ENCODE measurements at regions not wholly inside any gene's neighbourhood (a gene's known extent, or its start where the extent isn't known, plus 50 kb on each side); places are given as distances from the start of the nearest gene placed in this dataset.
A peak's percentile ranks its signal among the peaks of the same experiment; 100 is the strongest.

GRCh38 chr14:39912192-39913100, 480.2 kb upstream of the FBXO33 start:
- DNase-seq, result no peak

- DNase-seq, result no peak
These were observed 465.4 kb upstream of the FBXO33 start for GRCh38 chr14:39897657-39898056.

DNA sequence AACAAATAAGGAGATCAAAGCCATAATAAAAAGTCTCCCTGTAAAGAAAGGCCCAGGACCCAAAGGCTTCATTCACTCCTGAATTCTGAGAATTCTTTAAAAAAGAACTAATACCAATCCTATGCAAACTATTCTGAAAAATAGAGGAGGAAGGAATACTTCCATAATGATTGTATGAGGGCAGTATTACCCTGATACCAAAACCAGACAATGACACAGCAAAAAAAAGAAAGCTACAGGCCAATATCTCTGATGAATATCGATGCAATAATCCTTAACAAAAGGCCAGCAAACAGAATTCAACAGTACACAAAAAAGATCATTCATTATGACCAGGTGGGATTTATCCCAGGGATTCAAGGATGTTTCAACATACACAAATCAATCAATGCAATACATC, 457.8 kb upstream of the FBXO33 start:
- no peak for DNase-seq

DNA sequence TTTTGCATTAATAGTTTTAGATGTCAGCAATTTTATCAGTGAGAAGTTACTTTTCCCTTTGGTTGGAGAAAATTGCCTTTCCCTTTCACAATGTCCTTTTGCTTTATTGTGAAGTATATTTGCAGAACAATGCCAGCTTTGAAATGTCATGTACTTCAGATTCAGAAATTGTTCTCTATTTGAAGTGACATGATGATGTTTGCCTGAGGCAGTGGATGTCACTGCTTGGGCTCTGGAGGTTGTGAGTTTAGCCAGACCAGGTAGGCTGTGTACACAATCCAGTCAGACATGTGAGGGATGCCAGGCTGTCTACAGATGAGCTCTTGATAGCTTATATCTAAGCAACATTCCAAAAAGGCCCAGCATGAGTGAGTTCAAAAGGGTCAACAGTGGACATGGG, 451.9 kb upstream of the FBXO33 start:
- DNase-seq, result no peak

DNA sequence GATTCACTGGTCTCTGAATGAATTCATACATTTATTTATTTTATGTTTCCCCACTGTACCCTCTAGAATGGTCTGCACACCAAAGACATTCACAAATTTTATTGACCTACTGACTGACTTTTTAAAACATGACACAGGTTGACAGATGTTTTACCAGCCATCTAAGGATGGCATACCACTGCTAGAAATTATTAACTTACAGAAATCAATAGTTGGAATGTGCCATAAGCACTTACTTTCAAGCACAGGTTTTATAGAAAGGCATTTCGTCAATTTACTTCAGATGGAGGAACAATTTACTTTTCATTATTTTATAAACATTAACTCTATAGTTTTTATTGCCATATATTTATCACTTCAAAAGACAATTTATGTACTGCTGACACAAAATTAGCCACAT, 448.7 kb upstream of the FBXO33 start:
- DNase-seq, result no peak

DNA sequence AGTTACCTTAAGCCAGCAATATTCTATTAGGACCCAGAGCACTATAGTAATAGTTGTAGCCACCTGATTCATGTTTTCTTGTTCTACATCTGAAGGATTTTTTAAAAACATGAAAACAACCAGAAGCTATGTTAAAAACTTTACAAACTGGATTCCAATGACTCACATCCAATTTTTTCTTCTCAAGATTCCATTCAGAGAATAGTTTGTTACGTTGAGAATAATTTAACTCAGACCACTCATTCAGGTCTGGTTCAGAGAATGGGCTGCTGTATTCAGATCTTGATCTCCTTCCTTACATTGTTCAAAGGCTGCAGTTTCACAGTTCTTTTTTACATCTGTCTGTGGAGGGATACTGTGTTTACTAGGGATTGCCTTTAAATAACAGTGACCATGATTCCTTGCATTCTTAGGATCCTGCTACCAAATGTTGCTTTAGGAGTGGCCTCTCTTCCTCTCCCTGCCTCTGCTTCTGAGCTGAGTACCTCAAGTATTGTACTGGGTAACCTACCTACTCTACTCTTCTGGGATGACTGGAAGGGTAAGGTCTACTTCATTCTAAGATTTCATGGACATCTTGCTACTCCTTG, 448.0 kb upstream of the FBXO33 start:
- no peak for DNase-seq

DNA sequence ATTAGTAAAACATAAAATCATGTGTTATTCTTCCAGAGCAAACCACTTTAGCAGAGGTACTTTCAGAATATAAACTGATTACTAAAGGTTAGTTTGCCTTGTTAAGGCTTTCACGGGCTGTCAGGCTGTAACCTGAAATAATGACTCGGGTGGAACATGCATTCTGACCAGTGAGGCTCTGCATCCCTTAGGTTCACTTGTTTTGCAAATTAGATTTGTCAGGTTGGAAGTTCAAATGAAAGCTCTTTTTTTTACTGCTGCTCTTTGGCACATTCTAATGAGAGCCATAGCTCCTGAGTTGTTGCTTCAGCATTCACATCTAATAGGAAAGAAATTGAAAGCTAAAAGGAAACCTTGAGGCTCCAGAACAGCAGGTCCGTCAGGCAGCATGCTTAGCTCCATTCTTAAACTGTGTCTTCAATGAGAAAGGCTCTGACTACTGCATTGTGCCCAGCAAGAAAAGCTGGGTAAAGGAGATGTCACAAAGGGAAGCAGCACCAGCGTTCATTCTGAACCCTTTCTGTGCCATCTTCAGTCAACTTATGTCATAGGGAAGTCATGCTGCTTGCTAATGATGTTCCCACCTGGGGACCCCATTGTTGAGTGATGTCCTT, 445.5 kb upstream of the FBXO33 start:
- DNase-seq, result no peak

DNA sequence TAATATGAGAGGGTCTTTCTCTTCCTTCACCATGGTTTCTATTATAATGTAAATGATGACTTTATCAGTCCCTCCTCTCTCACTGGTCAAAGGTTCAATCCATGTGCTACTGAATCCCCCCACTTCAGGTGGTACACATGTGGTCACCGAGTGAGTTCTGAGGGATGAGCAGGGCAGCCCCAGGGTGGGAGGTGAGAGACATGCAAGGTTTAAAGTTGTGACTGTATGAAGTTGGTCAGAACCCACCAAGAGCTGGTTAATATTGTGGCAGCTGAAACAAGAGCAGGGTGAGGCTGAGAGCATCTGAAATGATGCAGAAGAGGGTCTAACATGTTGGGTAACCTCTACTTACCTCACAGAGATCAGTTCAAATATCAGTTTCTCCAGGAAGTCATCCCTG, 444.7 kb upstream of the FBXO33 start:
- no peak for DNase-seq

- DNase-seq, result no peak
These were observed 442.8 kb upstream of the FBXO33 start for GRCh38 chr14:39875028-39875427.

DNA sequence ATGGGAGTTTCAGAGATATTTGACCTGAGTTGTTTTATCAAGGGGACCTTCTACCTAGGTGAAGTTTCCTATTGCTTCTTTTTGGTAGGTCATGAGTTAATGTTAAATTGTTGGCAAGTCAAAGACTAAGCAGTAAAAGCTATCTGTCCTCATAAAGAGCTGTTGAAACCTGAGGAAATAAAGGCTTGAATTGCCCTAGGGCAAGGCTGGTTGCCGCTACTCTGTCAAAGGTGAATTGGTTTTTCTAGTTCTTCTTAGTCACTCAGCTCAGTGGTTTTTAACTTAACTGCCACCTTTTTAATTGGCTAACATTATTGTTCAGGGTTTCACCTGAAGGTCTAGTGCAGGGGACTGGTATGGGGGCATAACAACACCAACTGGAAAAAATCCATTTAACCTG, 441.6 kb upstream of the FBXO33 start:
- peak; percentile 38 for DNase-seq

DNA sequence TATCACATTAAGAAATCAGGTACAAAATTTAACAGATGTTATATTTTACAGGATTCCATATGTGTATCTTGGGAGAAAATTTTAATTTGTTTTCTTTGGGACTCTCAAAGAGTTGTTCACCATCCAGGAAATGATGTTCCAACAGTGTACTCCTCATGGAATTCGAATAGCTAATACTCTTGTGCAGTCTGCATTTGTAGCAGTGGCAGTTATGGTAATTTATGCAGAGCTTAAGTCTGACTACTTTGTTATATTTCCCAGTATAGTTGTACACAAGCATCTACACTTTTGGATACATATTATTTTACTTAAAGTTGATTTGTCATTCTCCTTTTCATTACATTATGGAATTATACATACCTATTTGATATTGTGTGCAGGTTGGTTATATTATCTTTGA, 436.7 kb upstream of the FBXO33 start:
- DNase-seq, result no peak

GRCh38 chr14:39868251-39868650, 436.0 kb upstream of the FBXO33 start:
- no peak for DNase-seq

- DNase-seq, result no peak
These were observed 431.2 kb upstream of the FBXO33 start for GRCh38 chr14:39863441-39863840.

- DNase-seq, result no peak
These were observed 429.5 kb upstream of the FBXO33 start for GRCh38 chr14:39861696-39862095.

- no peak for DNase-seq
These were observed 429.0 kb upstream of the FBXO33 start for GRCh38 chr14:39861229-39861600.

GRCh38 chr14:39860596-39861228, 428.5 kb upstream of the FBXO33 start:
- no peak for DNase-seq

GRCh38 chr14:39859314-39859713, 427.1 kb upstream of the FBXO33 start:
- DNase-seq, result no peak

DNA sequence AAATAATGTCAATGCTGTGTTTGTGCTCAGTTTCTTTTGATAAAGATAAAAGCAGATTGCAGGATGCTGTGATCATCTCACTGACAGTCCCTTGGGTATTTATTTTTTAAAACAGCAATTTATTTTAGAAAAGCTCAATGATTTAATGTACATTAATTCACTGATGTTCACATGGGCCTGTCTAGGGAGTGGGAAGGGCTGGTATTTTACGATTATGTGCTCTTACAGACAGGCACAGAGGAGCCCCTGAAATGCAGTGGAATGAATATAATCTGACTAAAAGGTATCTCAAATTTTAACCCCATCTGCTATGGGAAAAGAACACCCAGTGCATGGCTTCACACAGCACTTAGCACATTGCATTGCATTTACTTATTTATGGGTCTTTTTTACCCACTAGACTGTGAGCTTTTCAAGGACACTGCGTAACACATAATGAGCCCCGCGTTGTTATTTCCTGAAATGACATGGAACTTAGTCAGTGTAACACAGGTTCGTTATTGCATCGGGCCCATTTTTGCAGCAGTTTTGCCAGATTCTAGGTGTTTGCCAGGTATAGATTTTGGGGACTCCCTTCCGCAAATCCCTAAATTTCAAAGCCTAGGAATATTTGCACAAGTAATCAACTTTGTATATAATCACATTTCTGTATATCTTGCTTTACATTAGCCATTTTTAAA, 425.3 kb upstream of the FBXO33 start:
- no peak for DNase-seq

DNA sequence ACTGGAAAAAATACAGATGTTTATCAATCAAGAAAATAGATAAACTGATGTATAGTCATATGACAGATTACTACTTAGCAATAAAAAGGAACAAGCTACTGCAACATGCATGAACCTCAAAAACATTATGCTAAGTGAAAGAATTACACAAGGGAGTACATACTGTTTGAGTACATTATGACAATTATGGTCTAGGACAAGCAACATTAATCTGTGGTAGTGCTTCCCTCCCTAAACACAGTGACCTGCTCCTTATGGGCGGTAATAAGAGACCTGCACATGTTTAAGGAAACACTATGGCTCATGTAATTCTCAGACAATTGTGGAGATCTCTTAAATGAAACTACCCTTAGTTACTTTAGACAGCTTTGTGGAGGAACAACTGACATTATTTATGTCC, 421.2 kb upstream of the FBXO33 start:
- no peak for DNase-seq

DNA sequence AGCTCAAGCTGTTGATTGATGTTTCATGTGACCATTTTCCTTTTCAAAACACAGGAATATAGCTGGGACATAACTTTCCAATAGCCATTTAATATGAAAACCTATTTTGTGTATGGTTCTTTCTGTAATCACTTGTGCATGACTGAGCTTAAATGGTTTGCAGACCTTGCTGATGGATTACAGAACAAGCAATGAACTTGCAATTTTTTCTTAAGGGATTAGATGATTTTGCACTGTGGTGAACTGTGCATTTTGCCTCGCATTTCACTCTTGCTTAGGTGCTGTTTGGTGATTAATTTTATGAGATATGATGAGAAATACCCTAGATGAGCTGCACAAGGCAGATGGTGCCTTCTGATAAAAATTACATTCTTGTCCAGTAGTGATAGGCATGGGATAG, 419.0 kb upstream of the FBXO33 start:
- DNase-seq, result no peak

GRCh38 chr14:39847852-39848251, 415.6 kb upstream of the FBXO33 start:
- DNase-seq, result no peak

GRCh38 chr14:39847194-39847593, 415.0 kb upstream of the FBXO33 start:
- no peak for DNase-seq

DNA sequence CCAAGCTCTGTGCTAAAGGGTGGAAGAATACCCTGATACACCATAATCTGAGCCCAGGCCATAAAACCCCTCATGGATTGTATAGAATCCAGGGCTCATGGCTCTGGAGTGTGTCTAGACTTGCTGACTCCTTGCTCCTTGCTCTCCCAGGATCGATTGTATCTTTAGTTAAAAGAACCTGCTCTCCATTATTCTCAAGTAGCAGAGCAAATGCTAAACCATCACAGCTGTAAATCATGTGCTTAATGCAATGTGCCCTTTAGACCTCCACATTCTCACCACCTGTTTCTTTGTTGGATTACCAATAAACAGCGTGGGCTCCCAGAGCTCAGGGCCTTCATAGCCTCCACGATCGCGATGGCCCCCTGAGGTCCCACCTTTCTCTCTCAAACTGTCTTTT, 411.6 kb upstream of the FBXO33 start:
- DNase-seq, result no peak

Measured in DMS153 (cell line).